ENCODE measurements at regions not wholly inside any gene's neighbourhood (a gene's known extent, or its start where the extent isn't known, plus 50 kb on each side); places are given as distances from the start of the nearest gene placed in this dataset.

DNA sequence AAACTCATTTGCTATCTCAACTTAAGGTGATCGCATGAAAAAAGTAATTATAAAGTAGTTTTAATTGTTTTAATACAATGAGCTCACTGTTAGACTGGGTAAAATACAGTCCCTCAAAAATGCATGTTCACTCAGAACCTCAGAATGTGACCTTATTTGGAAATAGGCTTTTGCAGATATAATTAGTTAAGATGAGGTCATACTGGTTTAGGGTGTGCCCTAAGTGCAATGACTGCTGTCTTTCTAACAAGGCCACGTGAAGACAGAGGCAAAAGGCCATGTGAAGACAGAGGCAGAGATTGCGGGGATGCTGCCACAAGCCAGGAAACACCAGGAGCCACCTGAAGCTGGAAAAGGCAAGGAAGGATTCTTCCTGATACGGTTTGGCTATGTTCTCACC is 262.1 kb downstream of the NKX6-1 start (continued):
- TF ChIP-seq, protein P1, sequence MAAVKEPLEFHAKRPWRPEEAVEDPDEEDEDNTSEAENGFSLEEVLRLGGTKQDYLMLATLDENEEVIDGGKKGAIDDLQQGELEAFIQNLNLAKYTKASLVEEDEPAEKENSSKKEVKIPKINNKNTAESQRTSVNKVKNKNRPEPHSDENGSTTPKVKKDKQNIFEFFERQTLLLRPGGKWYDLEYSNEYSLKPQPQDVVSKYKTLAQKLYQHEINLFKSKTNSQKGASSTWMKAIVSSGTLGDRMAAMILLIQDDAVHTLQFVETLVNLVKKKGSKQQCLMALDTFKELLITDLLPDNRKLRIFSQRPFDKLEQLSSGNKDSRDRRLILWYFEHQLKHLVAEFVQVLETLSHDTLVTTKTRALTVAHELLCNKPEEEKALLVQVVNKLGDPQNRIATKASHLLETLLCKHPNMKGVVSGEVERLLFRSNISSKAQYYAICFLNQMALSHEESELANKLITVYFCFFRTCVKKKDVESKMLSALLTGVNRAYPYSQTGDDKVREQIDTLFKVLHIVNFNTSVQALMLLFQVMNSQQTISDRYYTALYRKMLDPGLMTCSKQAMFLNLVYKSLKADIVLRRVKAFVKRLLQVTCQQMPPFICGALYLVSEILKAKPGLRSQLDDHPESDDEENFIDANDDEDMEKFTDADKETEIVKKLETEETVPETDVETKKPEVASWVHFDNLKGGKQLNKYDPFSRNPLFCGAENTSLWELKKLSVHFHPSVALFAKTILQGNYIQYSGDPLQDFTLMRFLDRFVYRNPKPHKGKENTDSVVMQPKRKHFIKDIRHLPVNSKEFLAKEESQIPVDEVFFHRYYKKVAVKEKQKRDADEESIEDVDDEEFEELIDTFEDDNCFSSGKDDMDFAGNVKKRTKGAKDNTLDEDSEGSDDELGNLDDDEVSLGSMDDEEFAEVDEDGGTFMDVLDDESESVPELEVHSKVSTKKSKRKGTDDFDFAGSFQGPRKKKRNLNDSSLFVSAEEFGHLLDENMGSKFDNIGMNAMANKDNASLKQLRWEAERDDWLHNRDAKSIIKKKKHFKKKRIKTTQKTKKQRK (IDR thresholded peaks at IDR 0.05; ENCODE audit: borderline replicate concordance, low read depth, low read length) = no peak
- peak; percentile 25; the same call in 1 of the 2 replicates for TF ChIP-seq C11orf30 (IDR thresholded peaks at IDR 0.05; ENCODE audit: low read depth)
- peak; percentile 40; the same call in 1 of the 2 replicates for TF ChIP-seq MYC (IDR thresholded peaks at IDR 0.05; ENCODE audit: low read depth, low read length)
- TF ChIP-seq MYC (CRISPR knock-in tag; IDR thresholded peaks at IDR 0.05; ENCODE audit: borderline replicate concordance, low read depth) = no peak
- no peak for TF ChIP-seq LARP7 (IDR thresholded peaks at IDR 0.05)
- TF ChIP-seq JUND (IDR thresholded peaks at IDR 0.05; ENCODE audit: borderline replicate concordance, low read depth, low read length) = peak; percentile 58; the same call in 1 of the 2 replicates
- TF ChIP-seq JUND (tag; IDR thresholded peaks at IDR 0.05; ENCODE audit: borderline replicate concordance, low read depth, low read length) = peak; percentile 82
- TF ChIP-seq ZNF263 (CRISPR knock-in tag; IDR thresholded peaks at IDR 0.05; ENCODE audit: borderline replicate concordance) = no peak
- no peak for TF ChIP-seq ATF1 (CRISPR knock-in tag; IDR thresholded peaks at IDR 0.05)
- TF ChIP-seq ATF1 (tag; IDR thresholded peaks at IDR 0.05) = no peak
- peak; percentile 30 to 48; a peak in 2 of 4 replicates for TF ChIP-seq KDM1A (IDR thresholded peaks at IDR 0.05)
- TF ChIP-seq ZNF584 (CRISPR knock-in tag; IDR thresholded peaks at IDR 0.05; ENCODE audit: low read depth) = 0 out of 2 replicates have a peak, but pooled peaks have one; percentile 35
- TF ChIP-seq, protein P2, sequence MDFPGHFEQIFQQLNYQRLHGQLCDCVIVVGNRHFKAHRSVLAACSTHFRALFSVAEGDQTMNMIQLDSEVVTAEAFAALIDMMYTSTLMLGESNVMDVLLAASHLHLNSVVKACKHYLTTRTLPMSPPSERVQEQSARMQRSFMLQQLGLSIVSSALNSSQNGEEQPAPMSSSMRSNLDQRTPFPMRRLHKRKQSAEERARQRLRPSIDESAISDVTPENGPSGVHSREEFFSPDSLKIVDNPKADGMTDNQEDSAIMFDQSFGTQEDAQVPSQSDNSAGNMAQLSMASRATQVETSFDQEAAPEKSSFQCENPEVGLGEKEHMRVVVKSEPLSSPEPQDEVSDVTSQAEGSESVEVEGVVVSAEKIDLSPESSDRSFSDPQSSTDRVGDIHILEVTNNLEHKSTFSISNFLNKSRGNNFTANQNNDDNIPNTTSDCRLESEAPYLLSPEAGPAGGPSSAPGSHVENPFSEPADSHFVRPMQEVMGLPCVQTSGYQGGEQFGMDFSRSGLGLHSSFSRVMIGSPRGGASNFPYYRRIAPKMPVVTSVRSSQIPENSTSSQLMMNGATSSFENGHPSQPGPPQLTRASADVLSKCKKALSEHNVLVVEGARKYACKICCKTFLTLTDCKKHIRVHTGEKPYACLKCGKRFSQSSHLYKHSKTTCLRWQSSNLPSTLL (IDR thresholded peaks at IDR 0.05) = no peak
- TF ChIP-seq, protein P3, sequence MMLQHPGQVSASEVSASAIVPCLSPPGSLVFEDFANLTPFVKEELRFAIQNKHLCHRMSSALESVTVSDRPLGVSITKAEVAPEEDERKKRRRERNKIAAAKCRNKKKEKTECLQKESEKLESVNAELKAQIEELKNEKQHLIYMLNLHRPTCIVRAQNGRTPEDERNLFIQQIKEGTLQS (IDR thresholded peaks at IDR 0.05) = peak; percentile 72
- TF ChIP-seq, protein P3 (CRISPR knock-in tag; conservative IDR thresholded peaks at IDR 0.05) = no peak
- TF ChIP-seq, protein P4, sequence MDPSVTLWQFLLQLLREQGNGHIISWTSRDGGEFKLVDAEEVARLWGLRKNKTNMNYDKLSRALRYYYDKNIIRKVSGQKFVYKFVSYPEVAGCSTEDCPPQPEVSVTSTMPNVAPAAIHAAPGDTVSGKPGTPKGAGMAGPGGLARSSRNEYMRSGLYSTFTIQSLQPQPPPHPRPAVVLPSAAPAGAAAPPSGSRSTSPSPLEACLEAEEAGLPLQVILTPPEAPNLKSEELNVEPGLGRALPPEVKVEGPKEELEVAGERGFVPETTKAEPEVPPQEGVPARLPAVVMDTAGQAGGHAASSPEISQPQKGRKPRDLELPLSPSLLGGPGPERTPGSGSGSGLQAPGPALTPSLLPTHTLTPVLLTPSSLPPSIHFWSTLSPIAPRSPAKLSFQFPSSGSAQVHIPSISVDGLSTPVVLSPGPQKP (CRISPR knock-in tag; IDR thresholded peaks at IDR 0.05) = no peak
- 0 out of 2 replicates have a peak, but pooled peaks have one; percentile 14 for TF ChIP-seq EP400 (IDR thresholded peaks at IDR 0.05)
- no peak for TF ChIP-seq ZNF707 (CRISPR knock-in tag; conservative IDR thresholded peaks at IDR 0.05)
- 0 out of 2 replicates have a peak, but pooled peaks have one; percentile 20 for TF ChIP-seq FOSL1 (tag; conservative IDR thresholded peaks at IDR 0.05)
- peak in 1 of 2 experiments; percentile 36; a peak in 1 of 4 replicates for TF ChIP-seq TRIM24 (IDR thresholded peaks at IDR 0.05)
- peak; percentile 93 for TF ChIP-seq ATF7 (IDR thresholded peaks at IDR 0.05)
- peak; percentile 50; the same call in 1 of the 2 replicates for TF ChIP-seq CTBP1 (IDR thresholded peaks at IDR 0.05; ENCODE audit: borderline replicate concordance)
- no peak for TF ChIP-seq GATAD2B (IDR thresholded peaks at IDR 0.05; ENCODE audit: borderline replicate concordance)
- no peak for TF ChIP-seq KLF1 (tag; IDR thresholded peaks at IDR 0.05)

Measured in K562 (cell line).